SK-N-SH treated with all-trans-retinoic acid at 6 μM for 48 hours (cell line): ENCODE measurements at regions not wholly inside any gene's neighbourhood (a gene's known extent, or its start where the extent isn't known, plus 50 kb on each side); places are given as distances from the start of the nearest gene placed in this dataset.

ENCODE experiments used
- ATAC-seq: fragments of 200-7000 bp; cut with Tn5 transposase; 3 replicates; pipeline ENCODE4 v1.9.1; 2020; ENCODE audit warnings: mild to moderate bottlenecking, moderate library complexity
- ARNTL ChIP-seq: fragments of 450-650 bp; formaldehyde crosslinking; IDR thresholded peaks from 2 replicates; pipeline ENCODE4 v1.5.0; 2020; ENCODE audit warnings: low read depth, mild to moderate bottlenecking, moderate library complexity, borderline replicate concordance
- BACH2 ChIP-seq: fragments of 250-450 bp; sonication (Bioruptor Pico); IDR thresholded peaks from 2 replicates; pipeline ENCODE4 v1.9.0; 2021; ENCODE audit warnings: mild to moderate bottlenecking, borderline replicate concordance
- CREB5 ChIP-seq: fragments of 250-450 bp; sonication (Bioruptor Pico); IDR thresholded peaks from 2 replicates; pipeline ENCODE4 v1.5.1; 2020; ENCODE audit warnings: low read depth, mild to moderate bottlenecking, moderate library complexity
- CSDC2 ChIP-seq: fragments of 250-450 bp; sonication (Bioruptor Pico); IDR thresholded peaks from 2 replicates; pipeline ENCODE4 v1.5.0; 2020; ENCODE audit warnings: mild to moderate bottlenecking, moderate library complexity
- ESRRG ChIP-seq: fragments of 250-450 bp; sonication (Bioruptor Pico); IDR thresholded peaks from 2 replicates; pipeline ENCODE4 v1.6.1; 2021; ENCODE audit warnings: mild to moderate bottlenecking
- GLIS3 ChIP-seq: fragments of 250-450 bp; sonication (Bioruptor Pico); IDR thresholded peaks from 2 replicates; pipeline ENCODE4 v1.5.0; 2020; ENCODE audit warnings: mild to moderate bottlenecking, moderate library complexity
- ISL1 ChIP-seq: fragments of 250-450 bp; sonication (Bioruptor Pico); IDR thresholded peaks from 2 replicates; pipeline ENCODE4 v2.1.2; 2022; ENCODE audit warnings: mild to moderate bottlenecking, moderate library complexity
- OSR1 ChIP-seq: fragments of 250-450 bp; sonication (Bioruptor Pico); IDR thresholded peaks from 2 replicates; pipeline ENCODE4 v1.8.0; 2022; ENCODE audit warnings: moderate library complexity, mild to moderate bottlenecking, inconsistent platforms
- PPARA ChIP-seq: fragments of 250-450 bp; sonication (Bioruptor Pico); IDR thresholded peaks from 2 replicates; pipeline ENCODE4 v1.5.0; 2020; ENCODE audit warnings: mild to moderate bottlenecking, borderline replicate concordance
- SNAI2 ChIP-seq: fragments of 250-450 bp; sonication (Bioruptor Pico); IDR thresholded peaks from 2 replicates; pipeline ENCODE4 v1.5.0; 2020; ENCODE audit warnings: mild to moderate bottlenecking, moderate library complexity
- TCF4 ChIP-seq: fragments of 250-450 bp; sonication (Bioruptor Pico); IDR thresholded peaks from 2 replicates; pipeline ENCODE4 v1.8.0; 2021; ENCODE audit warnings: mild to moderate bottlenecking, moderate library complexity, borderline replicate concordance
- TOX ChIP-seq: fragments of 250-450 bp; sonication (Bioruptor Pico); IDR thresholded peaks from 2 replicates; pipeline ENCODE4 v1.8.0; 2021; ENCODE audit warnings: mild to moderate bottlenecking, moderate library complexity, borderline replicate concordance
- TSHZ2 ChIP-seq: fragments of 250-450 bp; sonication (Bioruptor Pico); IDR thresholded peaks from 2 replicates; pipeline ENCODE4 v1.5.0; 2020; ENCODE audit warnings: mild to moderate bottlenecking, moderate library complexity
- ZC3H10 ChIP-seq: fragments of 250-450 bp; sonication (Bioruptor Pico); IDR thresholded peaks from 2 replicates; pipeline ENCODE4 v1.5.1; 2021; ENCODE audit warnings: mild to moderate bottlenecking, moderate library complexity
- ZFP3 ChIP-seq: fragments of 250-450 bp; sonication (Bioruptor Pico); IDR thresholded peaks from 2 replicates; pipeline ENCODE4 v1.5.0; 2020; ENCODE audit warnings: mild to moderate bottlenecking, moderate library complexity
- ZFP30 ChIP-seq: fragments of 450-650 bp; formaldehyde crosslinking; IDR thresholded peaks from 2 replicates; pipeline ENCODE4 v1.5.0; 2022; ENCODE audit warnings: mild to moderate bottlenecking, moderate library complexity
- ZNF565 ChIP-seq: fragments of 450-650 bp; formaldehyde crosslinking; conservative IDR thresholded peaks from 2 replicates; pipeline ENCODE4 v1.5.0; 2020; ENCODE audit warnings: low read depth, mild to moderate bottlenecking, moderate library complexity
- ZNF70 ChIP-seq: fragments of 450-650 bp; formaldehyde crosslinking; IDR thresholded peaks from 2 replicates; pipeline ENCODE4 v1.5.0; 2020; ENCODE audit warnings: mild to moderate bottlenecking, moderate library complexity
- TF ChIP-seq, protein P1 (sequence below): fragments of 250-450 bp; sonication (Bioruptor Pico); IDR thresholded peaks from 2 replicates; pipeline ENCODE4 v1.5.1; 2021; ENCODE audit warnings: mild to moderate bottlenecking, moderate library complexity
- TF ChIP-seq, protein P2 (sequence below): fragments of 250-450 bp; sonication (Bioruptor Pico); IDR thresholded peaks from 2 replicates; pipeline ENCODE4 v1.8.0; 2020; ENCODE audit warnings: mild to moderate bottlenecking, moderate library complexity, borderline replicate concordance
- TF ChIP-seq, protein P3 (sequence below): fragments of 250-450 bp; sonication (Bioruptor Pico); IDR thresholded peaks from 2 replicates; pipeline ENCODE4 v1.8.0; 2021; ENCODE audit warnings: low read depth, mild to moderate bottlenecking, moderate library complexity, borderline replicate concordance

DNA sequence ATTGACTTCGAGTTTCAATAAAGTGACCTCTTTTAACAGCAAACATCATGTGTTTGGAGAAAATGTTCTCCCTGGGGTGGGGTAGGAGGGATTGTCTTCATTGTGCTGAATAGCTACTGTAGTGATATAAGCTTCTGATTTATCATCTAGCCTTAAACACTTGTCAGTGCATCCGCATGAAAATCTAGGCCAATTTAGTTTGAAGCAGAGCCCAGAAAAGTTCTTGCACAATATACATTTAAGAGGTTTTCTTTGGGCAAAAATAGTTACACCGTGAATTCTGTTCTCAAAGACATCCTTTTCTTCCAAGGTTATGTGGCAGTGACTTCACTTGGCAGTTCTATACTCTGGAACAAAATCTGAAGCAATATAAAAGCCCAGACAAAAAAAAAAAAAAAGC, 136.0 kb upstream of the IFNG-AS1 start:
- TF ChIP-seq OSR1 (CRISPR knock-in tag) (no peak), BACH2 (no peak), TOX (CRISPR knock-in tag) (no peak), ARNTL (no peak), ZFP30 (no peak), ESRRG (CRISPR knock-in tag) (no peak), GLIS3 (CRISPR knock-in tag) (no peak), PPARA (CRISPR knock-in tag) (no peak), ZFP3 (CRISPR knock-in tag) (no peak), ZNF565 (CRISPR knock-in tag) (no peak), TCF4 (no peak), ZNF70 (CRISPR knock-in tag) (no peak), CREB5 (no peak), ISL1 (CRISPR knock-in tag) (no peak), CSDC2 (CRISPR knock-in tag) (no peak), ZC3H10 (no peak), SNAI2 (CRISPR knock-in tag) (no peak)
- TF ChIP-seq, protein P1, sequence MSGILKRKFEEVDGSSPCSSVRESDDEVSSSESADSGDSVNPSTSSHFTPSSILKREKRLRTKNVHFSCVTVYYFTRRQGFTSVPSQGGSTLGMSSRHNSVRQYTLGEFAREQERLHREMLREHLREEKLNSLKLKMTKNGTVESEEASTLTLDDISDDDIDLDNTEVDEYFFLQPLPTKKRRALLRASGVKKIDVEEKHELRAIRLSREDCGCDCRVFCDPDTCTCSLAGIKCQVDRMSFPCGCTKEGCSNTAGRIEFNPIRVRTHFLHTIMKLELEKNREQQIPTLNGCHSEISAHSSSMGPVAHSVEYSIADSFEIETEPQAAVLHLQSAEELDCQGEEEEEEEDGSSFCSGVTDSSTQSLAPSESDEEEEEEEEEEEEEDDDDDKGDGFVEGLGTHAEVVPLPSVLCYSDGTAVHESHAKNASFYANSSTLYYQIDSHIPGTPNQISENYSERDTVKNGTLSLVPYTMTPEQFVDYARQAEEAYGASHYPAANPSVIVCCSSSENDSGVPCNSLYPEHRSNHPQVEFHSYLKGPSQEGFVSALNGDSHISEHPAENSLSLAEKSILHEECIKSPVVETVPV (CRISPR knock-in tag), result no peak
- TF ChIP-seq, protein P2, sequence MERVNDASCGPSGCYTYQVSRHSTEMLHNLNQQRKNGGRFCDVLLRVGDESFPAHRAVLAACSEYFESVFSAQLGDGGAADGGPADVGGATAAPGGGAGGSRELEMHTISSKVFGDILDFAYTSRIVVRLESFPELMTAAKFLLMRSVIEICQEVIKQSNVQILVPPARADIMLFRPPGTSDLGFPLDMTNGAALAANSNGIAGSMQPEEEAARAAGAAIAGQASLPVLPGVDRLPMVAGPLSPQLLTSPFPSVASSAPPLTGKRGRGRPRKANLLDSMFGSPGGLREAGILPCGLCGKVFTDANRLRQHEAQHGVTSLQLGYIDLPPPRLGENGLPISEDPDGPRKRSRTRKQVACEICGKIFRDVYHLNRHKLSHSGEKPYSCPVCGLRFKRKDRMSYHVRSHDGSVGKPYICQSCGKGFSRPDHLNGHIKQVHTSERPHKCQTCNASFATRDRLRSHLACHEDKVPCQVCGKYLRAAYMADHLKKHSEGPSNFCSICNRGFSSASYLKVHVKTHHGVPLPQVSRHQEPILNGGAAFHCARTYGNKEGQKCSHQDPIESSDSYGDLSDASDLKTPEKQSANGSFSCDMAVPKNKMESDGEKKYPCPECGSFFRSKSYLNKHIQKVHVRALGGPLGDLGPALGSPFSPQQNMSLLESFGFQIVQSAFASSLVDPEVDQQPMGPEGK (CRISPR knock-in tag), result no peak
- TF ChIP-seq, protein P3, sequence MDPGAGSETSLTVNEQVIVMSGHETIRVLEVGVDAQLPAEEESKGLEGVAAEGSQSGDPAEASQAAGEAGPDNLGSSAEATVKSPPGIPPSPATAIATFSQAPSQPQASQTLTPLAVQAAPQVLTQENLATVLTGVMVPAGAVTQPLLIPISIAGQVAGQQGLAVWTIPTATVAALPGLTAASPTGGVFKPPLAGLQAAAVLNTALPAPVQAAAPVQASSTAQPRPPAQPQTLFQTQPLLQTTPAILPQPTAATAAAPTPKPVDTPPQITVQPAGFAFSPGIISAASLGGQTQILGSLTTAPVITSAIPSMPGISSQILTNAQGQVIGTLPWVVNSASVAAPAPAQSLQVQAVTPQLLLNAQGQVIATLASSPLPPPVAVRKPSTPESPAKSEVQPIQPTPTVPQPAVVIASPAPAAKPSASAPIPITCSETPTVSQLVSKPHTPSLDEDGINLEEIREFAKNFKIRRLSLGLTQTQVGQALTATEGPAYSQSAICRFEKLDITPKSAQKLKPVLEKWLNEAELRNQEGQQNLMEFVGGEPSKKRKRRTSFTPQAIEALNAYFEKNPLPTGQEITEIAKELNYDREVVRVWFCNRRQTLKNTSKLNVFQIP (CRISPR knock-in tag), result no peak
- ATAC-seq, result no peak

DNA sequence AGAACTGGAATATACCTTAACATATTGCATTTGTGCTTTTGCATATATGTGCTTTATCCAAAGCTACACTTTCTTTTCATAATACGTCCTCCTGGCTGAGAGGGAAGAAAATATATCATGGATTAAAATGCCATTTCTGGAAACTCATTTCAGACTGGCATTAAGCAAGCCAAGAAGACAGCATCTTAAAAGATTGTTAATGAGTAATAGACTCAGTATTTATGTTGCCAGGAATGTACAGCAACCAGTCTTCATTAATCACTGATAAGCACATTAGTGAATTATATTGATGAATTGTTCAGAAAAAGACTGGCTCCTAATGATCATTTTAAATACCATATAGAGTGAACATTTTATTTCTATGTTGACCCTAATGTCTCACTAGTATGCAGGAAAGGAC, 134.9 kb upstream of the IFNG-AS1 start:
- TF ChIP-seq ISL1 (CRISPR knock-in tag) (peak; percentile 74), CSDC2 (CRISPR knock-in tag) (no peak), TSHZ2 (CRISPR knock-in tag) (no peak)
- TF ChIP-seq, all 23 proteins: peak for 1
- ATAC-seq, result no peak

- no peak for ATAC-seq
- TF ChIP-seq, protein P3 (CRISPR knock-in tag), result no peak
- TF ChIP-seq ESRRG (CRISPR knock-in tag), result no peak
- no peak for TF ChIP-seq ZNF70 (CRISPR knock-in tag)
- no peak for TF ChIP-seq TCF4
- TF ChIP-seq CREB5, result no peak
- no peak for TF ChIP-seq CSDC2 (CRISPR knock-in tag)
- TF ChIP-seq, protein P2 (CRISPR knock-in tag), result no peak
- TF ChIP-seq ARNTL, result no peak
- no peak for TF ChIP-seq ZC3H10
- TF ChIP-seq ZFP3 (CRISPR knock-in tag), result no peak
- no peak for TF ChIP-seq BACH2
- no peak for TF ChIP-seq PPARA (CRISPR knock-in tag)
- TF ChIP-seq OSR1 (CRISPR knock-in tag), result no peak
- no peak for TF ChIP-seq ZFP30
- TF ChIP-seq, protein P1 (CRISPR knock-in tag), result no peak
- TF ChIP-seq SNAI2 (CRISPR knock-in tag), result no peak
Observed at GRCh38 chr12:67855103-67855502, 134.1 kb upstream of the IFNG-AS1 start.
